SIG-M5 treated with dmso at 0.1 percent for 504 hours (cell line): ENCODE measurements at regions not wholly inside any gene's neighbourhood (a gene's known extent, or its start where the extent isn't known, plus 50 kb on each side); places are given as distances from the start of the nearest gene placed in this dataset.
A peak's percentile ranks its signal among the peaks of the same experiment; 100 is the strongest.
"Not testable (repeated sequence)": the region's sequence is repeated elsewhere in the genome, so short reads cannot be mapped to it uniquely, and the experiment has no call there.

ENCODE experiments used
- DNase-seq: peaks from one replicate; lab custom pipeline; 2025; ENCODE audit not compliant: unreplicated experiment; lab: John Stamatoyannopoulos, UW

DNA sequence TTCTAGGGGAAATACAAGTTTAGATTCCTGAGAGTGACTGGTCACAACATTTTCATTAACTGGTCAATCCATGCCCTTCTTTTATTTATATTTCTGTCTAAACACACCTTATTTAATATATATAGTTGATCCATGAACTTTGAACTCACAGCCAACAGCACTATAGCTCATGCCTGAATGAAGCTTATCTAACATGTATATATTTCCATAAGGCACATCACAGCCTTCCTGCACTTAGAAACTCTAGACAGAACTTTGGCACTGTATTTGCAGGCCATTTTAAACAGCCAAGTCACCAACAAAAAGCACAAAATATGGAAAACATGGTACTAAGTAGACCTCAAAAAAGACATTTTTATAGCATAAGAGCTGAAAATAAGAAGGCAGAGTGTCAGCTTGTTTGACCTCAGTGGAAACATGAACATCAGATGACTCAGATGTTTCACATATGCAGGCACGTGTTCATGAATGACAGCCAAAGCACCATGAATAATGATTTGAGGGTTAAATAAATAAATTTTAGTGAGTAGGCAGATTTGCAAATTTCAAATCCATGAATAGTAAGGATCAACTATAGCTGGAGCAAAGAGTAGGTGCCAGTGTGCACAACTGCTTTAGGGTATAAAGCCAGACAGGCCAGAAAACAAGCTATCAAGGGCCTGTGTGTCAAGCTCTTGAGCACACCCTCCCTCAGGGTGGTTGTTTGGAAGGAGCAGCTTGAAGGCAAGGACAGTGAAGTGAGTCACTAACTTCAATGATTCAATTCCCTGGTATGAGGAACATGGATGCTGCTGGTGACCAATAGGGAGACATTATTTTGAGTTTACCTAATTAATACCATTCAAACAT, 88.9 kb upstream of the NT5E start:
- peak; percentile 15 for DNase-seq

- no peak for DNase-seq
Observed at GRCh38 chr6:85357651-85358050, 92.2 kb upstream of the NT5E start.

DNA sequence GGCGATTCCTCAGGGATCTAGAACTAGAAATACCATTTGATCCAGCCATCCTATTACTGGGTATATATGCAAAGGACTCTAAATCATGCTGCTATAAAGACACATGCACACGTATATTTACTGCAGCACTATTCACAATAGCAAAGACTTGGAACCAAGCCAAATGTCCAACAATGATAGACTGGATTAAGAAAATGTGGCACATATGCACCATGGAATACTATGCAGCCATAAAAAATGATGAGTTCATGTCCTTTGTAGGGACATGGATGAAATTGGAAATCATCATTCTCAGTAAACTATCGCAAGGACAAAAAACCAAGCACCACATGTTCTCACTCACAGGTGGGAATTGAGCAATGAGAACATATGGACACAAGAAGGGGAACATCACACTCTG, 93.1 kb upstream of the NT5E start:
- not testable (repeated sequence) for DNase-seq

DNA sequence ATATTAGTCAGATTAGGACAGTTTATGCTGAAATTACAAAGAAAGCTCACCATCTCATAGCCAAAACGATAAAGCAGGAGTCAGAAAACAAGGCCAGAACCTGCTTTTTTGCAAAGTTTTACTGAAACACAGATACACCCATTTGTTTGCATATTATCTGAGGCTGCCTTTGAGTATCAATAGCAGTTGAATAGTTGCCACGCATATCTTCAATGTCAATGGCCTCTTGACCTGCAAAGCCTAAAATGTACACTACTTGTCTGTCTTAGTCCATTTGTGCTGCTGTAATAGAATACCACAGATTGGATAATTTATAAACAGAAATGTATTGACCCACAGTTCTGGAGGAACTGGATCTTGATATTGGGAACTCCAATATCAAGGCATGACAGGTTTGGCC, 94.1 kb upstream of the NT5E start:
- DNase-seq: no peak

- DNase-seq: peak; percentile 68
Observed at GRCh38 chr6:85354761-85355618, 94.9 kb upstream of the NT5E start.

DNA sequence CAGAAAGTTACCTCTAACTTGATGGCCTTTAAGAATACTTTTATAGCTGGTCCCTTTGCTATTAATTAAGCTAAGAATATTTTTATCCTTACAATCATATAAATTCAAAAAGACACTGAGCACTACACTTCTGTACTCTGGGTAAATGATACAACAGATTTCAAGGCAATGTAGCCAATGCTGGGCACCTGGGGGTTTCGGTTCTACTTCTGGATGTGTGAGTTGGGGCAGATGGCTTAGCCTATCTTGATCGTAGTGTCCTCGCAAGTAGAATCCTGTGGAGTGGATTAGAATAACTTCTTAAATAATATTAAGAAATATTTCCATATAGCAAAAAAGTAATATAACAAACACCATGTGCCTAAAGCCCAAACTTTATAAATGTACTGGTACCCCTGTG, 96.9 kb upstream of the NT5E start:
- DNase-seq: no peak

- no peak for DNase-seq
Observed at GRCh38 chr6:85348643-85349042, 101.2 kb upstream of the NT5E start.

DNA sequence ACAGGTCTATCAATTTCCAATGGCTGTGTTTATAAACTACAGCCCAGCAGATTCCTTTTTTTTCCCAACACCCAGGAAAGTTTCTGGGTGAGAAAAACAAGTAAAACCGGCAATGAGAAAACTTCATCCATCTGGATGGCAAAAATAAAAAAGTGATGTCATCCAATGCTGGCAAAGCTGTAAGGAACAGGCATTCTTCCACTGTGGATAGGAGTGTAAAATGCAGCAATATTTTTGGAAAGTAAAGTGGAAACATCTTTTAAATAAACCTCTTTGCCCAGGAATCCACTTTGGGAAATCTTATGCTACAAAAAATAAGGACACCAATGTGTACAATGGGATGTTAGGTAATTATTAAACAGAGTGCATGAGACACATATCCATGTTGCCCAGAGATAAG, 102.1 kb upstream of the NT5E start:
- DNase-seq: no peak

- no peak for DNase-seq
Observed at GRCh38 chr6:85346196-85346595, 103.7 kb upstream of the NT5E start.

- DNase-seq: peak; percentile 17
Observed at GRCh38 chr6:85344996-85345395, 104.9 kb upstream of the NT5E start.

DNA sequence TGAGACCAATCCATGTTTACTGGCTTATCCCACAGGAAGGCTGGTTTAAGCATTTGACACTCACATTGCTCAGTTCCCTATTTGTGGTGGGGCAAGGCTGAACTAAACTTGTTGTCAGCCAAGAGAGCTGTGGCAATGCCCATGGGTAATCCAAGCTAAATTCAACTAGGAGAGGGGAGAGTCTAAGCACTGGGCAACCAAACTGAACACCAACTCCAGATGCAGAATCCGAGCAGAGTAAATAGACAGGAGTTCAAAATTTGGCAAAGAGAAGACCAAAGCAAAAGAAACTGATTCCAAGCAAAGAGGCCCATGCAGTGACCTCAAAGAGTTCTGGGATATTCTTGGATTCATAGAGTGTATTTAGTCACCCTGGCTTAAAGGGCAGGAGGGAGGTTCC, 106.5 kb upstream of the NT5E start:
- no peak for DNase-seq

DNA sequence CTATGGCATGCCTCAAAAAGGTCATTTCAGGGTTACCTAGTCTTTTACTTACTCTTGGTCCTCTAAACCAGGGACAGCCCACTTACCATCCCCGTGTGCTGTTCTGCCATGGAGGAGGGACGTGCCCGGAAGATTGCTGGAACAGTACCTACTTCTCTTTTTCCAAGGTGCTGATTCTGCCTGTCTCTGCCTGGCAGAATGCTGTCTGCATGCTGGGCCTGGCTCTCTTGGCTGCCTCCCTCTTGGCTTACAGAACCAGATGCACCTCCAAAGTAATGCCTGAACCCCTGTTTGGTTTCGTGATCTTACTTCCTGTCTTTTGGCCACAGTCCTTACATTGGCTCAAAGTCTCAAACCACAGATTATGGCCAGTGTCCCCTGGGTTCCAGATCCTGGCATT, 120.7 kb upstream of the NT5E start:
- no peak for DNase-seq

DNA sequence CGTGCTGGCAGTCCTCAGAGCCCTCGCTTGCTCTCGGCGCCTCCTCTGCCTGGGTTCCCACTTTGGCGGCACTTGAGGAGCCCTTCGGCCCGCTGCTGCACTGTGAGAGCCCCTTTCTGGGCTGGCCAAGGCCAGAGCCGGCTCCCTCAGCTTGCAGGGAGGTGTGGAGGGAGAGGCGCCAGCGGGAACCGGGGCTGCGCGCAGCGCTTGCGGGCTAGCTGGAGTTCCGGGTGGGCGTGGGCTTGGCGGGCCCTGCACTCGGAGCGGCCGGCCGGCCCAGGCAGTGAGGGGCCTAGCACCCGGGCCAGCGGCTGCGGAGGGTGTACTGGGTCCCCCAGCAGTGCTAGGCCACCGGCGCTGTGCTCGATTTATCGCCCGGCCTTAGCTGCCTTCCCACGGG, 124.1 kb upstream of the NT5E start:
- DNase-seq: not testable (repeated sequence)

DNA sequence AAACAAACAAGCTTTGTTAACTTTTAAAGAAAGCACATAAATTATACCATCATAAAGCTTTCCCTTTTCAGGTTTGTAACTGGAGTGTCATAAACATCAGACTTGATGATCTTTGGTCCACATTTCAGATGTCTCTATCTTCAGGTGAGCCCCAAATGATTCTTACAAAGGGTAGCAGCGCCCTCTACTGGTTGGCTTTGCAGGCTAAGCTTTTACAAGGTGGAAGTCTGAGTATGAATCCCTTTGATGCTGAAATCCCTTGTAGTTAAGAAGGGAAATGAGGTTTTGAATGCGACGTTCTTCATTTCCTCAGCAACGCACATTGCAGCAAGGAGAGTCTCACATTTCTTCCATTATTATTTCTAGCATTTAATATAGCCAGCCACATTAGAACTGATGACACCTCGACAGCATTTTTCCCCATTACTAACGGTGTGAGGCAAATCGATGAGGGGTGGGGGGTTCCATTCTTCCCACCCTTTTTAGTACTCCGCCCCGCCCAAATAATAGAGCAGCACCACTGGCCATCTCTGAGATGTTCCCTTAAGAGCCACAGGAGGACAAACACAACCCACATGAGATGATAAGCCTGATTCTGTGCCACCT, 126.3 kb upstream of the NT5E start:
- DNase-seq: peak; percentile 58

- no peak for DNase-seq
Observed at GRCh38 chr6:85322446-85323105, 127.3 kb upstream of the NT5E start.

- DNase-seq: no peak
Observed at GRCh38 chr6:85321906-85322305, 128.0 kb upstream of the NT5E start.

GRCh38 chr6:85314586-85314985, 135.3 kb upstream of the NT5E start:
- DNase-seq: no peak

- no peak for DNase-seq
Observed at GRCh38 chr6:85300581-85300980, 149.3 kb upstream of the NT5E start.

GRCh38 chr6:85298553-85298952, 151.3 kb upstream of the NT5E start:
- no peak for DNase-seq

- no peak for DNase-seq
Observed at GRCh38 chr6:85291326-85291725, 158.6 kb upstream of the NT5E start.

GRCh38 chr6:85287654-85288053, 162.2 kb upstream of the NT5E start:
- no peak for DNase-seq
